Hematopoietic multipotent progenitor cell treated with erythropoietin and hydrocortisone succinate and interleukin-3 and kit ligand, for 8 days (in vitro differentiated cells): ENCODE measurements at regions not wholly inside any gene's neighbourhood (a gene's known extent, or its start where the extent isn't known, plus 50 kb on each side); places are given as distances from the start of the nearest gene placed in this dataset.
"Not testable (repeated sequence)": the region's sequence is repeated elsewhere in the genome, so short reads cannot be mapped to it uniquely, and the experiment has no call there.

Source experiments
- DNase-seq: peaks from one replicate; pipeline ENCODE4 v3.0.0-alpha.2; 2015

DNA sequence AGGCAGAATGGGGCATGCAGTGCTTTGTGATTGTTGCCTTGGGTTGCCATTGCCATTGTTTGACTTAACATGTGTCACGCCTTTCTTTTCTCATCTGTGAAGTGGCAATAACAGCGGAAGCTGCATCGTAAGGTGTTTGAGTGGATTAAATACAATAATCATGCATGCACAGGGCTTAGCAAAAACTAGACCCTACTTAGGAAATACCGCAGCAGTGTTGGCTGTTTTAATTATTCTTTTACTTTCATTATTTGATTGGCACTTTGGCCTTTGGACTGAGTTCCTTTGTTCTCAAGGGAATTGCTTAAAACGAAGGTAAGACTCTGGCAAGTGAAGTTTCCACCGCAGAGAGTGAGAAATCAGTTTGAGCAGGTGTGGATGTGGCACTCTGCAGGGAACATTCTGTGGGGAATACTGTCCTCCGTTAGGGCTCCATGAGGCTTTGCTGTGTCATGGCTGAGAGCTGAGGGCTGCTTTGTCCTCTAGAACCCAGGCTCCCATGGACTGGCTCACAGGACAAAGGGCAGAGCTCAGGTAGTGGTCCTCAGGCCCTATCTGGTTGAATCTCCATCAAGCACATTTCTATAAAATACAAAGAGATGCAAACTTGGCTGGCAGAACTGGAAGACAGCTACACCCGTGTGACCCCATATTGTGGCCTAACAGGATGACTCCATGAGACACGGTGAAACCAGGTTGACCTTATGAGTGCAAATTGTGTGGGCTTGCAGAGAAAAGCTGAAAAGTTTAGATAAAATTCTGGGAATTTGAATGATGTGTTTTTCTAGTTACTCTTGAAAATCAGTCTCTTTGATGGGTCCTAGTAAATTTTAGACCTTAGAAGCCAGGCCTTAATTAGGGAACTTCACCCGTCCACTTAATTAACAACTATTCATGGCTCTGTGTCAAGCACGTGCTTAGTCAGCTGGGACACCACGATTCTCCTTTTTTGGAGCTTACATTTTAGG, 407.2 kb downstream of the KCNRG start:
- peak; percentile 6 for DNase-seq

DNA sequence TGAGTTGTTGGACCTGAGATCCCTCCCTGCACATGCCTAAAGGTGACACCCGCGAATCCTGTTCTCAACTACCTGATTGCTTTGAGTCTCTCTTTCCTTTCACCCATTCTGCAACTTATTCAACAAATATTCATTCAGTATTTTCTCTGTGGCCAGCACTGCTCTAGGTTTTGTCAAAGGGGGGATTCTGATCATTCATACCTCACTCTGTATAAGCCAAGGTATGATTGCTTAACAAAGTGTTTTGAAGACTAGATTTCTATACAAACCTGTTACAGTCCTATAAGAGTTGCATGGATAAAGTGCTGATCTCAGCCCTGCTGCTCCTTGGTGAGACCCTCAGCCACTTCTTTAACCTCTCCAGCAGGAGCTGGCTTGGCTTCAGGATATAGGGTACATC, 409.7 kb downstream of the KCNRG start:
- no peak for DNase-seq

DNA sequence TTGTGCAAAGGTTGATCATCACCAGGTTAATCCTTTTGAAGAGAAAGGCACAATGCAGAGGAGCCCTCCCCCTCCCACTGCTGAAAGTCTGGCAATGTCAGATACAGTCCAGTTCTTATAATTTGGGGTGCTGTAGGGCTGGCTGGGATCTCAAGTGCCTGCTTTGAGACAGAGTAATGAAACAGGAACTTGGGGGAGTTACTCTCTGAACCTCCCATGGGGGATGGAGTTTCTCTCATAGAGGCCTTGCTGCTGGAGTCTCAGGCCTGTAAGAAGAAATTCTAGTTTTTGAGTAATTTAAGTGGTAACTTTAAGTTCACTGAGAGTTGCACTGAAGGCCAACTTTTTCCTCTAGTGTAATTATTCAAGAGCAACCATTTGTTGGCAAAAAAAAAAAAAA, 410.5 kb downstream of the KCNRG start:
- no peak for DNase-seq

DNA sequence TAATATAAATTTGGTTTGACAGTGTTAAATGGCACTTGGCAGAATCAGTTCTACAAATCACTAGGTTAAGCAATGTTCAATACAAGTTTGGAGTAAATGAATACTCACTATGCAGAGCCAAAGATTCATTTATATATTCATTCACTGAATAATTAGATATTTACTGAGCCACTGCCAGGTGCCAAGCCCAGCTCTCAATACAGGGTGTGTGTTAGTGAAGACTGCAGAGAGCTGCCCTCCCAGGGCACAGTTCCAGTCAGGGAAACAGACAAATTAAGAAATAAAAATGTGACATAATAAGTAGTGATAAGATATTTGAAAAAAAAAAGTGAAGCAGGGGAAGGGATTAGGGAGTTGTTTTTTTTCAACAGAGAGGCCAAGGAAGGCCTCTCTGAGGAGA, 411.7 kb downstream of the KCNRG start:
- no peak for DNase-seq

DNA sequence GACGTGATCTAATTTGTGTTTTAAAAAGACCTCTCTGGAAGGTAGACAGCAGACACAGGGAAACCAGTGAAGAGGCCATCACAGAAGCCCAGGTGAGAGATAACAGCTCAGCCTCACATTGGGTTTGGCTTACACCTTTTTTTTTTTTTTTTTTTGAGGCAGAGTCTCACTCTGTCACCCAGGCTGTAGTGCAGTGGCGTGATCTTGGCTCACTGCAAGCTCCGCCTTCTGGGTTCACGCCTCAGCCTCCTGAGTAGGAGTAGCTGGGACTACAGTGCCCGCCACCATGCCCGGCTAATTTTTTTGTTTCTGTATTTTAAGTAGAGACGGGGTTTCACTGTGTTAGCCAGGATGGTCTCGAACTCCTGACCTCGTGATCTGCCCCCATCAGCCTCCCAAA, 412.3 kb downstream of the KCNRG start:
- DNase-seq: not testable (repeated sequence)

DNA sequence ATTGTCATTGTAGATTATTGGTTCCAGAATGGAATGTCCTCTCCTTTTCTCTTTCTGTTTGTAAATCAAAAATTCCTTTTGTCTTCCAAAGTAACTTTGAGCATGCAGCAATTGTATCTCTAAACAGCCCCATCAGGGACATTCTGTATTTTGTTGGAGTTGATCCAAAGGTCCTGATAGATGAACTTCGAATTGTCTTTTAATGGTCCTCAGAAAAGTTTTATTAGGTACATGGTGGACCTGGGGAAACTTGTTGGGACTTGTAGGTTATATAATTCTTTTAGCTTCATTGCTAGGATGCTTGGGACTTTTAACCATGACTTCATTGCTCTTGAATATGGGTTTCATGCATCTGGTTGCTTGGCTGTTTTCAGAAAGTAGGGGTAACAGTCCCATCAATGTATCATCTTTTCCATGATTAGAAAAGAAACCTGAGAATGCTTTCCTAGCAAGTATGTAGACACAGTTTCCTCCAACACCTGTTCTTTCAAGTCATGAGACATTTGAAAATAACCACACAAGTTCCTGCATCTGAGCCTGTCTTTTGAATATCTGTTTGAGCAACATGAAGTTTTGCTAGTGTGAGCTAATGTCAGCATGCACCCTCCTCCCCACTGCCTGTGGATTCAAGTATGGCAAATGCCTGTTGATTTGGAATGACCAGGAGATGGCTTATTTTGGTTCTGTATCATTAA, 413.1 kb downstream of the KCNRG start:
- DNase-seq: no peak

DNA sequence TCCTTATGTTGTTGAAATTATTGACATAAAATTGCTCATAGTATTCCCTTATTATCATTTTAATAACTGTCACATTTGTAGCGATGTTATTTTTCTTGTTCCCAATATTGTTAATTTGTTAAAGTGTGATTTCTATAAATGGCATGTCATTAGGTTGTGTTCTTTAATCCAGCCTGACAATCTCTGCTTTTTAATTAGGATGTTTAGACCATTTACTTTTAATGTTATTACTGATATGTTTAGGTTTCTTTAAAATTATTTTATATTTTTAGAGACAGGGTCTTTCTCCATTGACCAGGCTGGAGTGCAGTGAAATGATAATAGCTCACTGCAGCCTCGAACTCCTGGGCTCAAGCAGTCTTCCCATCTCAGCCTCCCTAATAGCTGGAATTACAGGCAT, 408.5 kb downstream of the DLEU7 start:
- DNase-seq: no peak

DNA sequence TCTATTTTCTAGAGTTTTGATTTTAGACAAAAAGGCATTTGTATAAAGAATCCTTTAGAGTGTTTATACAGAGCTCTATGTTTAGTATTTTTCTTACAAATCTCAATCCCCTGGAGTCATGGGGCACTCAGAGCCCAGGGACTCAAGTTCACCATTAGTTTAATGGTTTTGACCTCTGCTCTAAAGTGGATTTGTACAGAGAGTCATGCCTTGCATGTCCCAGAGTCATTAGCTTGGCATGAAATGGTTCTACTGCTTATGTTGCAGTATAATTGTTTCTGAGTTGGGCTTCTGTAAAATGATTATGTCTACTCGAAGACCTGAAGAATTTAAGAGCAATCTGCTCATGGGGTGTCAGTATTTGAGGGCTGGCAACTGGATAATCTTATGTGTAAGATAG, 406.2 kb downstream of the DLEU7 start:
- DNase-seq: no peak

DNA sequence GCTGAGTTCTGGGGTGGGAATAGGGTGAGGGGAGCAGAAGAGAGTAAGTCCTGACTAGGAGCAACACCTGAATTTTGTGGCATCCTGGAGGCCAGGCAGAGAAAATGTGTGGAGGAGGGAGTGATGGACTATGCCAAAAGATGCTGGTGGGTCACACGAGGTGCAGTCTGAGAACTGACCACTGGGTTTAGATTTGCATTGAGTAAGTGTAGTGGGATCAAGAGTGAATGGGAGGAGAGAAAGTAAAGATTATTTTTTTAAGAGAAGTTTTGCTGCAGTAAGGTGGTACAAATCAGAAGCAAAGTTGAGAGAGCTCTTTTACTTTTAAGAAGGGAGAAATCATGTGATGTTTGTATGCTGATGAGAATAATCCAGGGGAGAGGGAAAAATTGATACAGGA, 405.1 kb downstream of the DLEU7 start:
- no peak for DNase-seq

DNA sequence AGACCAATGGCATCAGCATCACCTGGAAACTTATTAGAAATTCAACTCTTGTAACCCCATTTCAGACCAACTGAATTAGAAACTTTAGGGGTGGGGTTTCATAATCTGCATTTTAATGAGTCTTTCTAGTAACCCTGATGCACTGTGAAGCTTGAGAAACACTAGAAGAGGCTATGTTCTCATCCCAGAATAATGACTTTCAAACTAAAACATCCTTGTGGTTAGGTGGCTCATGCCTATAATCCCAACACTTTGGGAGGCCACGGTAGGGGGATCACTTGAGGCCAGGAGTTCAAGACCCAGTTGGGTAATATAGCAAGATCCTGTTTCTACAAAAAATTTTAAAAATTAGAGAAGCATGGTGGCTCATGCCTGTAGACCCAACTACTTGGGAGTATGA, 402.4 kb downstream of the DLEU7 start:
- DNase-seq: no peak

DNA sequence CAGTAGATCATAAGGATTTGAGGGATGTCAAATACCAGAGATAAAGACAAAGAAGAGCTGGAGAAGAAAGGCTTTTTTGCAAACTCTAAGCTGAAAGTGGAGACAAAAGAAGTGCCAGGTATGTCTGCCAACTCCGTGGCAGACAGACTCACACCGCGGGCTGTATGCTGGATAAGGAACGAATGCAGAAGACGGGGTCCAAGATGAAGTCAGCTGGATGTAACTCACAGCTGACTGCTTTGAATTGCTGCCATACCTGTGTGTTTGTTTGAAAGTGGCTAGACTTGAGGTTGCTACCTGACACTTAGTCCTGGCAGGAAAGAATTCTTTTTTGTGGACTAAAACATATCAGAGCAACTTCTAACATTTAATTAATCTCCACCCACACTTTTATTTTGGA, 398.8 kb downstream of the DLEU7 start:
- no peak for DNase-seq

DNA sequence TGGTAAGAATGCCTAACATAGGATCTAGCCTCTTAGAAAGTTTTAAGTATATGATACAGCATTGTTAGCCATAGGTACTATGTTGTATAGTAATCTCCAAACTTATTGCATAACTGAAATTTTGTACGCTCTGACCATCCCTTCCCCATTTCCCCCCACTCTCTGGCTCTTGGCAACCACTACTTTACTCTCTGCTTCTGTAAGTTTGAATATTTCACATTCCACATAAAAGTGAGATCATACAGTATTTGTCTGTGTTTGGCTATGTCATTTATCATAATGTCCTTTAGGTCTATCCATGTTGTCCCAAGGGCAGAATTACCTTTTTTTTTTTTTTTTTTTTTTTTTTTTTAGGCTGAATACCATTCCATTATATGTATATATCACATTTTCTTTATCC, 396.9 kb downstream of the DLEU7 start:
- DNase-seq: no peak

DNA sequence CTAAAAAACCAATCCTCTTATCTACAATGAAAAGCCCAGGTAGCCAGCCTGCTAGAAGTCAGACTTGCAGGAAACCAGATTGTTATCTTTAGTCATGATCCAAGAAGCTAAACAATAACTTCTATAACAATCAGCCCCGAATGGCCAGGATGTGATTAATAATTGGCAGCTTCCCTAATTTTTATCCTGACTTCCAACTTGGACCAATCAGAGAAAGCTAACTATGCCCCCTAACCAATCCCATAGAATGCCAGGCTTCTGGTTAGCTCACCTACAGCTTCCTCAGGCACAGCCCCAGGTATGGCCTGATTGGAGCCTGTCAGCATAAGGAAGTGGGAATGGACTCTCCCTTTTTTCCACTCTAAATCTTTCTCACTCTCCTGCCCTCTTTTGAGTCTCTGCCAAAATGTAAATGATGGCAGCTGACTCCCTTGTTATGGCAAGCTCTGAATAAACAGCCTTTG, 394.9 kb downstream of the DLEU7 start:
- no peak for DNase-seq

DNA sequence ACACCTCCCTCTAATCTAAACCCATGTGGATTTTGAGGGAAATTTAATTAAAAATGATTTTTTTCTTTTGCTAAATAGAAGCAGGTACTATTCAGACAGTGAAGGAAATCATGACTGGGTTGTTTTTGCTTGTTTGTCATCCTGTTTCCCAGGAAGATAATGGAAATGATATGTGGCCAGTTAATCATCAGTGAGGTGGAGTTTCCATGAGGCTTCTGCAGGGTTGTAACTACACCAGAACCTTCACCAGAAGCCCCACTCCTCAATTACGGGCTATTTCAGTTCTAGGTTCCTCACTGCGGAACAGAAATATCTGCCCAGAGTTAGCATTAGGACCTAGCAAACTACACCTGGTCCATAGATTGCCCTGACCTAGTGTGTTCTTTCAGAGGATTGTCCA, 394.0 kb downstream of the DLEU7 start:
- no peak for DNase-seq

DNA sequence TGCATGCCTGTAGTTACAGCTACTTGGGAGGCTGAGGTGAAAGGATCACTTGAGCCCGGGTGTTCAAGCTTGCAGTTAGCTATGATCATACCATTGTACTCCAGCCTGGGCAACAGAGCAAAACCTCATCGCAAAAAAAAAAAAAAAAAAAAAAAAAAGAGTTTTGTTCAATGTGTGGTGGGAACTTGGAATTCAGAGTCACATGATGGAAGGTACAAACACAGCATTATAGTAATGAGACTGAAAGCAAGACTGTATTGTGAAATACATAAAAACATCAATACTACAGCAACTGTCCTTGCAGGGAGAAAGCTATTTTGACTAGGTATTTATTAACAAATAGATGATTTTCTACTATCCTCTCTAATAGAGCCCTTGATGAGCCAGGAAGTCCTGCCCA, 393.2 kb downstream of the DLEU7 start:
- no peak for DNase-seq

DNA sequence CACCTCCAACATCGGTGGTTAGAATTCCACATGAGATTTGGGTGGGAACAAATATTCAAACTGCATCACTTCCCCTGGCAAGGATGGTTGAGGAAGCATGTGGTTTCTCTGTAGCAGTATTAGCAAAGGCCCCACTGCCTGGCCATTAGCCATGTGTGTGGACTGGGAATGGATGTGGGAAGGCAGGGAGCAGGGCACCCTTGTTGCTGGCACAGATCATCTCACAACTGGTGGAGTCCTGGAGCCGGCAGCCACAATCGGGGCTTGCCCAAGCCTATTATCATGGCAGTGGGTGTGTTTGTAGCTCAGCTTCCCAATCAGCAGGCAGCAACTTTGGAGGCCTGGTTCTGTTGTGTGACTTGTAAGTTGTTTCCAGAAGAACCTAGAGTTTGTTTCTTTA, 391.9 kb downstream of the DLEU7 start:
- DNase-seq: no peak

DNA sequence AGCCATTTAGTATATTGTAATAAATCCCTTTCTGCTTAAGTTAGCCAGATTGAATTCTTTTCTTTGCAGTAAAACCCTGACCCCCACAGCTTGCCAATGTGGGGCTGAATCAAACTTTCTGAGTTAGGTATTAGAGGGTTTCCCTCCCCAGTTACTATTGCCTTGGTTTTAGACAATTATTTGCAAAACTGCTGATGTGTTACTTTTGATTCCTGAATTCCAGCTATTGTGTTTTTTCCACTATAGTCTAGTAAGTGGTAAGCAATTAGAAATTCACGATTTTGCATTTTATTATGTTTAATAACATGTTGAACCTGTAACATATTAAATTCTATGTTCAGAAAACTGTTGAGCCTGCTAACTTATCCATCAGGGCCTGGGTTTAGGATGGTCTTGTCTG, 391.5 kb downstream of the DLEU7 start:
- DNase-seq: no peak

DNA sequence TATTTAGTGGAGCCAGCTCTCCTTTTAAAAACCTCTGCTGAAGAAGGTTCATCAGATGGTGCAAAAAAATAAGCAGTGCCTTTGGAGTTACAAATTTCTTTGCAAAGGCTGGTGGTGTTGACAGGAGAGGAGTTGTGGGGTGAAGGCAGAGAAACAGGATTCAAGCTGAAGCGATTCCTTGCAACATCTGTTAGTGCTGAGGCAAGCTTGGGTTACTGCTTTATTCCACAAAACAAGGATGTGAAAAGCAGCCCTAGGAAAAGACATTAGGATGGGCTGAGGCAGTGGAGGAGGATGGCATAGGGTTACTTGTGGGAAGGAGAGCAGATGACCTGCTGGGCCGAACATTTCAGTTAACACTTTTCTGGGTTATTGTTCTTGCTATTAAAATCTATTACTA, 390.7 kb downstream of the DLEU7 start:
- no peak for DNase-seq

DNA sequence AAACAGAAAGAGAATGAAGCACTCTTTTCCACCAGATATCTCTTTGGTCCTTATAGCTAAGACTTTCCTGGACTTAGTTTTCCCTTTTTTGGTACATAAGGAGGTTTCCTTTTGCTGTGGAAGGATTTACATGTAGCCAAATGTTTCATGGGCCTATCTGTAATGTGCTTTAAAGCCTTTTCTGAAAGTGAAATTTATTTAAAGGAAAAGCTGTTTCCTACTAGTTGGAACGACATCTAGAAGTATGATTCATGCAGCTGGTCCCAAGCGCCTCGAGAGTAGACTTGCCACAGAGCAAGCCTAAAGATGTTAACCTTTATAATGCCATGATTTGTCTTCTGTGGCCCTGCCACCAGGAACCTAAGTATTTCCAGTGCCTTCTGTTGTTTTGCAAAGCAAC, 390.3 kb downstream of the DLEU7 start:
- no peak for DNase-seq

DNA sequence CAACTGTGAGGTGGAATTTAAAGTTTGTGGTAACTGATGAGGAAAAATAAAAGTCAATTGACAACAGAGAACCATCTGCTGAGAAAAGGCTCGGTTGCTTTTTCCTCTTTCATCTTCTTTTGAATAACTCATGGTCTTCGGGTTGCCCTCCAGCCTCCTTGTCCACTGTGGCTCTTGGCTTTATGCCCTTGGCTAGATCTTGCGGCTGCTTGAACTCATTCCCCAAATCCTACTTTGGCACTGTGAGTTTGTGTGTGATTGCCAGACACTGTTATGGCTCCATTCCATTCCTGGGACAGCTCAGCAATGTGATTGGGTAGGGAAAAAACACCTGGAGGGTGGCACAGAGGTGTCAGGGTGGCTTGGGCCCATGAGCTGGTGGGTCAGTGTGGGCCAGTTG, 387.4 kb downstream of the DLEU7 start:
- no peak for DNase-seq

DNA sequence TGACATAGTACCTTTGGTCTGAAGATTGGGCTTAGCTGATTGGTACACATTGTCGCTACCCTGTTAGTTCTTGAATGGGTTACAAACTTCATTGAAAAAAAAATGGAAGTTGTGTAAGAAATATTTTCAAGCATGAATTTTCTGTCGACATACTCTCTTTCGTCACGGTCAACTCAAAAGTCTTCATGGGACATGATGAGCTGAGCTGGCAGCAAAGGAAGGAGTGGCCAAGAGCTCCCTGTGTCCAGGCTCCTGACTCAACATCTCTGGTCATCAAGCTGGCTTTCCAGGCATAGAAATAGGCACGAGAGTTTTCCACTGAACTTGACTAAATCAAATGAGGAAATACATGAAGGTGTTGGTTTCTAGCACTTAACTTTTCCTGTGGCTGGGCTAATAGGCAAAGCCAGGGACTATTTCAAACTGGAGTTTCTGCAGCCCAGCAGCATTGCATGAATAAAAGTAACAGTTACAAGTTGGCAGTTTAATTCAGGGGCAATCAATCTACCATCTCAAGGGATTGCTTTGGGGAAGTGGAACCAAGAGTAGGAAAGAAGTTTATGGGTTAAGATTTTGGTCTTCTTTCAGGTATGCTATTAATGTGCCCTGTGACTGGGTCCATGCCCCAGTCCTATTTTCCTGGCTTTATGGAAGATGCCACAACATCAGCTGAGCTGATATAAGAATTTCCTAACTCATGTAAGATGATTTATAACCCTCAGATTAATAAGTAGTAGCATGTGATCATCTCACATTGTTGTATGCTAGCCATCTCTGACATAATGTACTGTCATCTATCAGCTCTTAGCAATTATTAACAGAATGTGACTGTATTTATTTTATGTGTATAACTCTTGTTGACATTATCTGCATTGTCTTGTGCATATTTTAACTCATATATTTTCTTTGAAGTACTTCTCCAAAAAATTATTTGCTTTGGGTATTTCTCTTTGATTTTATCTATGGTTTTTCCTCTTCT, 385.8 kb downstream of the DLEU7 start:
- no peak for DNase-seq

DNA sequence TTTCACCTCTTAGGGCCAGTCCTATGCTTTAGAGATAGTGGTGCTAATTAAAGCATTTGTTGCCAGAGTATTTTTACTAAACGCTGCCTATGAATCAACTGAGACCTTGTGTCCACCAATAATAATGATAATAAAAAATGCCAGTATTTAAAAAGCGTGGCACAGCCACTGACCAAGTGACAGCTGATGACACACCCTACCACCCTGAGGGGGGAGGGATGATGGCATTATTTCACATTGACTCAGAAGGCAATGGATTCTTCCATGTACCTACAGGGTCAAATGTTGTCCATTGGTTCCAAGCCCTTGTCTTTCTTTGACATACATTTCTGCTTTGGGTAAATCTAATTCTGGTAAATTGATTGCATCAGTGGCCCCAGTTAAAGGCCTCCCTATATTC, 384.4 kb downstream of the DLEU7 start:
- no peak for DNase-seq

DNA sequence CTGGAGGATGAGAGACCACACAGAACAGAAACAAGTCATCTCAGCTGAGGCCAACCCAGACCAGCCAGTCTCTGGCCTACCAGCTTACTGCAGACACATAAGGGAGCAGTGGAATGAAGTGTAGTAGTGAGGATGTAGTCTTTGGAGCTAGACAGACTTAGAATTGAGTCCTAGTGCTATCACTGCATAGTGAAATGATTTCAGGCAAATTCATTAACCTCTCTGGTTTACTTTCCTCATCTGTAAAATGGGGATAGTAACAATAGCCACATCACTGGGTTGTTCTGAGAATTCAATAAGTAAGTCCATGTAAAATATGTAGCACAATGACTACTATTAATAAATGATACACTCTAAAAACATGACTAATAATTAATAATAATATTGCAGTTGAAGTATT, 383.8 kb downstream of the DLEU7 start:
- DNase-seq: no peak
